ENCODE measurements at regions not wholly inside any gene's neighbourhood (a gene's known extent, or its start where the extent isn't known, plus 50 kb on each side); places are given as distances from the start of the nearest gene placed in this dataset.

- TF ChIP-seq REST (IDR thresholded peaks at IDR 0.05; ENCODE audit: unreplicated experiment) (no peak), CTCF (conservative IDR thresholded peaks at IDR 0.05; ENCODE audit: low read depth in 2 of 2) (no peak), JUNB (IDR thresholded peaks at IDR 0.05; ENCODE audit: unreplicated experiment) (no peak), ETS1 (IDR thresholded peaks at IDR 0.05) (no peak), STAT1 (IDR thresholded peaks at IDR 0.05; ENCODE audit: unreplicated experiment) (no peak)
Measured at GRCh38 chr2:183536290-183536689, 412.0 kb downstream of the NUP35 start (continued).

GRCh38 chr2:183536714-183537113 lies 412.5 kb downstream of the NUP35 start:
- Histone ChIP-seq H3K79me2 (replicated peaks; ENCODE audit: insufficient read depth) (no peaks in the 10 kb centered on the region), H3K4me1 (ENCODE audit: insufficient read depth) (peaks cover 38% of the 10 kb centered on the region), H3K27me3 (ENCODE audit: insufficient read depth) (no peaks in the 10 kb centered on the region), H3F3A (replicated peaks; ENCODE audit: low read depth) (no peaks in the 10 kb centered on the region), H3K27ac (ENCODE audit: low read depth) (no peak overlapping the region), H2AFZ (no peak overlapping the region), H3K4me3 (no peak overlapping the region), H3K4me2 (peak overlapping the region; percentile 18; the same call in 1 of the 2 replicates), H3K36me3 (ENCODE audit: insufficient read depth) (no peaks in the 10 kb centered on the region), H3K9me2 (ENCODE audit: insufficient read depth) (no peaks in the 10 kb centered on the region), H4K20me1 (replicated peaks; ENCODE audit: insufficient read depth) (no peaks in the 10 kb centered on the region)
- H3K36me3 Mint-ChIP-seq (ENCODE audit: low read depth), result no peaks in the 10 kb centered on the region
- DNase-seq (ENCODE audit: low spot score) (peak; percentile 62), ATAC-seq (peak; percentile 67)
- H3K4me3 Mint-ChIP-seq, result no peak overlapping the region
- H3K27ac Mint-ChIP-seq, result no peak overlapping the region
- H3K4me1 Mint-ChIP-seq, result peaks cover 47% of the 10 kb centered on the region
- no peaks in the 10 kb centered on the region for H3K27me3 Mint-ChIP-seq (ENCODE audit: insufficient read depth, low read depth, poor library complexity)
- TF ChIP-seq CTCF (conservative IDR thresholded peaks at IDR 0.05; ENCODE audit: low read depth in 2 of 2) (peak in 1 of 2 experiments; percentile 40; a peak in 2 of 4 replicates), CREB1 (CRISPR knock-in tag; IDR thresholded peaks at IDR 0.05; ENCODE audit: low read depth) (no peak), POLR2AphosphoS5 (IDR thresholded peaks at IDR 0.05; ENCODE audit: low read depth) (no peak)
- no peaks in the 10 kb centered on the region for H3K9me3 Mint-ChIP-seq

All from GM23338 (cell line).